Trophoblast cell (in vitro differentiated cells and primary cell): ENCODE measurements at regions not wholly inside any gene's neighbourhood (a gene's known extent, or its start where the extent isn't known, plus 50 kb on each side); places are given as distances from the start of the nearest gene placed in this dataset.

Experiments
- DNase-seq, 2 donors: peaks; one replicate each; pipeline ENCODE4 v3.0.0-alpha.2; 2016
- H2AFZ ChIP-seq: 2 replicates; pipeline ENCODE4 v1.6.1; 2013; ENCODE audit warnings: low read length, moderate library complexity, mild to moderate bottlenecking; ENCODE audit not compliant: insufficient read depth, poor library complexity
- H2AK5ac ChIP-seq: 2 replicates; pipeline ENCODE4 v1.6.1; 2013; ENCODE audit warnings: mild to moderate bottlenecking, low read length
- H2BK120ac ChIP-seq: 2 replicates; pipeline ENCODE4 v1.6.1; 2013; ENCODE audit warnings: low read length, mild to moderate bottlenecking, moderate library complexity; ENCODE audit not compliant: insufficient read depth, poor library complexity
- H2BK12ac ChIP-seq: 2 replicates; pipeline ENCODE4 v1.6.1; 2013; ENCODE audit warnings: mild to moderate bottlenecking, low read length, moderate library complexity
- H2BK5ac ChIP-seq: 2 replicates; pipeline ENCODE4 v1.6.1; 2013; ENCODE audit warnings: low read length, low read depth, moderate library complexity, mild to moderate bottlenecking; ENCODE audit not compliant: poor library complexity
- H3K14ac ChIP-seq: 2 replicates; pipeline ENCODE4 v1.6.1; 2013; ENCODE audit warnings: mild to moderate bottlenecking, low read length
- H3K18ac ChIP-seq: 2 replicates; pipeline ENCODE4 v1.6.1; 2013; ENCODE audit warnings: mild to moderate bottlenecking, low read length
- H3K23ac ChIP-seq: 2 replicates; pipeline ENCODE4 v1.6.1; 2013; ENCODE audit warnings: low read length
- H3K27ac ChIP-seq: 2 replicates; pipeline ENCODE4 v1.5.1; 2013; ENCODE audit warnings: low read depth, mild to moderate bottlenecking, inconsistent platforms, low read length, moderate library complexity
- H3K27me3 ChIP-seq: 2 replicates; pipeline ENCODE4 v1.6.1; 2013; ENCODE audit warnings: inconsistent platforms, mild to moderate bottlenecking, low read length, moderate library complexity; ENCODE audit not compliant: insufficient read depth
- H3K36me3 ChIP-seq, 2 experiments: 1 replicate in 1 of 2; 2 replicates in 1 of 2; pipeline ENCODE4 v1.6.1; 2013; ENCODE audit warnings: low read length in 2 of 2, mild to moderate bottlenecking in 2 of 2, moderate library complexity in 1 of 2; ENCODE audit not compliant: insufficient read depth in 2 of 2, control insufficient read depth in 1 of 2
- H3K4ac ChIP-seq: 2 replicates; pipeline ENCODE4 v1.6.1; 2013; ENCODE audit warnings: low read depth, mild to moderate bottlenecking, low read length, moderate library complexity
- H3K4me1 ChIP-seq, 2 experiments: 1 replicate in 1 of 2; 2 replicates in 1 of 2; pipeline ENCODE4 v1.6.1; 2013; ENCODE audit warnings: low read length in 2 of 2, mild to moderate bottlenecking in 2 of 2, moderate library complexity in 1 of 2; ENCODE audit not compliant: insufficient read depth in 2 of 2, control insufficient read depth in 1 of 2
- H3K4me2 ChIP-seq: 2 replicates; pipeline ENCODE4 v1.6.1; 2013; ENCODE audit warnings: inconsistent platforms, mild to moderate bottlenecking, low read length, moderate library complexity
- H3K4me3 ChIP-seq: 2 replicates; pipeline ENCODE4 v1.5.1; 2013; ENCODE audit warnings: mild to moderate bottlenecking, low read depth, low read length, inconsistent platforms
- H3K79me1 ChIP-seq: one replicate; pipeline ENCODE4 v1.6.1; 2013; ENCODE audit warnings: low read length
- H3K79me2 ChIP-seq: 2 replicates; pipeline ENCODE4 v1.6.1; 2013; ENCODE audit warnings: low read length, mild to moderate bottlenecking; ENCODE audit not compliant: control insufficient read depth, insufficient read depth, poor library complexity
- H3K9ac ChIP-seq: 2 replicates; pipeline ENCODE4 v1.6.1; 2013; ENCODE audit warnings: mild to moderate bottlenecking, low read length
- H3K9me3 ChIP-seq: 2 replicates; pipeline ENCODE4 v1.6.1; 2013; ENCODE audit warnings: low read depth, mild to moderate bottlenecking, control low read depth, inconsistent platforms, low read length; ENCODE audit not compliant: insufficient read depth
- H4K12ac ChIP-seq: 2 replicates; pipeline ENCODE4 v1.6.1; 2013; ENCODE audit warnings: low read depth, mild to moderate bottlenecking, low read length, moderate library complexity
- H4K8ac ChIP-seq: 2 replicates; pipeline ENCODE4 v1.6.1; 2013; ENCODE audit warnings: low read depth, mild to moderate bottlenecking, low read length, moderate library complexity
- H4K91ac ChIP-seq: one replicate; pipeline ENCODE4 v1.6.1; 2013; ENCODE audit warnings: low read depth, mild to moderate bottlenecking, low read length, moderate library complexity
- WGBS: extraction: QIAGEN DNeasy Blood & Tissue Kit; methylation state at CpG from one replicate; pipeline ENCODE4 v1.1.7; 2013; ENCODE audit warnings: missing lambda C conversion rate; ENCODE audit not compliant: insufficient read length, insufficient coverage; ENCODE audit errors: extremely low coverage; 5-methylcytosine and 5-hydroxymethylcytosine counted together

DNA sequence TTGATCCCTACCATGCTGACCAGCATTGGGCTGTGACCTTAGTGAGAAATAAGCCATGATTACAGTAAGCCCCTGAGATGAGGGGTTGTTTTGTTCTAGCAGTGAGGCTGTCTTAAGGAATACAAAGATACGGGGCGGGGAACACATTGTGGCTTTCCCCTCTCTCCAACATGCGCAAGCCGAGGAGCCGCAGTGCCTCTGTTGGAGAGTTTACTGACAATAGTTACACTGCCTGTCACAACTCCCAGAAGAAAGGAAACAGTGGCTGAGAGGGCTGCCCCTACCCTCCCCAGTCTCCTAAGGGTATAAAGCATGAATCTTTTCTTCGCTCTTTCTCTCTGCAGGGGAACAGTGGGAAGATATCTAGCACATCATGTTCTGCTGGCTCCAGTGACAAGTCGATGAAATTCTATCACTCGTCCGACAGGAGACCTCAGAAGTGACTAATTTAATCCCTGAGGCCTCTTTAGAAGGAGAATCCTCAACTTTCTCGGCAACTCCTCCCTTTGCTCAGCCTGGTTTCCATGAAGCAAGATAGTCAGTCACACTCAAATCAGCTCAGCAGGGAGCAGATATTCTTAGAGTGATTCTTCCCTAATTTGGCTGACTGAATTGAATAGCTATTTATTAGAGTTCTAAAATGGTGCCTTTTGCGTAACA, 409.0 kb upstream of the PROK2 start:
- Histone ChIP-seq H3K79me1 (no peaks in the 10 kb centered on the region), H3K14ac (no peak overlapping the region), H3K9ac (no peak overlapping the region), H3K4ac (no peak overlapping the region), H4K8ac (no peak overlapping the region), H3K23ac (no peak overlapping the region), H3K36me3 (no peaks in the 10 kb centered on the region), H4K91ac (no peak overlapping the region), H4K12ac (no peak overlapping the region), H2BK120ac (no peak overlapping the region), H3K4me1 (no peaks in the 10 kb centered on the region), H3K18ac (no peak overlapping the region), H3K79me2 (no peaks in the 10 kb centered on the region), H3K27me3 (no peaks in the 10 kb centered on the region), H3K27ac (no peak overlapping the region), H2AFZ (no peak overlapping the region), H3K4me3 (no peak overlapping the region), H2BK5ac (no peak overlapping the region), H2BK12ac (no peak overlapping the region), H2AK5ac (no peak overlapping the region), H3K9me3 (no peaks in the 10 kb centered on the region), H3K4me2 (no peak overlapping the region)
- WGBS, result no CpG with 5 or more reads among the region's 11 CpGs
- DNase-seq, result no peak

DNA sequence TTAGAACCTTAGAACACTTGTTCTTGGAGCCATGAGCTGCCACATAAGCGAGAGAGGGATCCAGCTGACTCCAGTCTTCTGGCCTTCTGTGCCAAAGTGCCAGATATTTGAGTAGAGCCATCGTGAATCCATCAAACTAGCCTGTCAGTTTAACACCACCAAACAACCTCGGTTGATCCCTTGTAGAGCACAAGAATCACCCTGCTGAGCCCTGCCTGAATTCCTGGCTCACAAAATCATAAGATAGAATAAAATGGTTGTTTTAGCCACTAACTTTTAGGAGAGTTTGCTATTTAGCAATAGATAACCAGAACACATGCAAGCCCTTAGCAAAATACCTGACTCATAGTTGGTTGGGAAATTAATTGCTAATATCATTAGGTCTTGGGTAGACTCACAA, 407.6 kb upstream of the PROK2 start:
- H3K14ac ChIP-seq, result no peak overlapping the region
- no peaks in the 10 kb centered on the region for H3K4me1 ChIP-seq
- H4K12ac ChIP-seq, result no peak overlapping the region
- no peak for DNase-seq
- H2AK5ac ChIP-seq, result no peak overlapping the region
- H3K4me2 ChIP-seq, result no peak overlapping the region
- no peaks in the 10 kb centered on the region for H3K79me2 ChIP-seq
- H2AFZ ChIP-seq, result no peak overlapping the region
- no peak overlapping the region for H3K4ac ChIP-seq
- H3K23ac ChIP-seq, result no peak overlapping the region
- H3K9me3 ChIP-seq, result no peaks in the 10 kb centered on the region
- no peak overlapping the region for H3K18ac ChIP-seq
- no peak overlapping the region for H4K8ac ChIP-seq
- H3K27ac ChIP-seq, result no peak overlapping the region
- H3K4me3 ChIP-seq, result no peak overlapping the region
- no CpG with 5 or more reads among the region's 3 CpGs for WGBS
- no peak overlapping the region for H3K9ac ChIP-seq
- no peaks in the 10 kb centered on the region for H3K79me1 ChIP-seq
- no peak overlapping the region for H2BK5ac ChIP-seq
- no peak overlapping the region for H2BK12ac ChIP-seq
- H3K27me3 ChIP-seq, result no peaks in the 10 kb centered on the region
- H2BK120ac ChIP-seq, result no peak overlapping the region
- H3K36me3 ChIP-seq, result no peaks in the 10 kb centered on the region
- no peak overlapping the region for H4K91ac ChIP-seq

DNA sequence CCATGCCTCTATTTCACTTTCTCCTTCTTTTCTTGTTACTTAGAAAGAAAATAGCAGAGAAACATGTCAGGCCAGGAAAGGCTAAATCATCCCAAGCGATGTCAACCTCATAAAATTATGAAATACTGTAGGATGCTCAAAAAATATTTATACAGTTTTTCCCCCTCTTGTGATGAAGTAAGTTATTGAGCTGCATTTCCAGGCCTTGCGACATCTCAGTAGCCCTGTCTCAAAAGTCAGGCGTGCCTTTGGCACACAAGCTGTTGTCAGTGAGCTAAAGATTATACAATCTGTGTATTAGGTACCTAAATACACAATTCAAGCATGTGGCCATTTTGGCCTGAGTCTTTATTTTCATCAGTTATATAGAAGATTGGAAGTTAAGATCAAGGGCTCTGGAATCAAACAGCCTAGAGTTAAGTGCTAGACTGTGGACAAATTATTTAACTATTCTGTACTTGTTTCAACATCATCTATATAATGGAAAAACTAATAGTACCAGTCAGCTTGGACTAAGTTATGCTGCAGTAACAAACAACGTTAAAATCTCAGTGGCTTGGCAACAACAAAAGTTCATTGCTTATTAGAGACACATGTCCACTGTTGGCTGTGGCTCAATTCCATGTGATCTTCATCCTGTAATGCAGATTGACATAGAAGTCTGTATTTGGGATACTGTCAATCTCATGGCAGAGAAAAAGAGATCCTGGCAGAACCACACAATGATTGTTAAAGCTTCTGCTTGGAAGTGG, 406.4 kb upstream of the PROK2 start:
- no CpG with 5 or more reads among the region's 4 CpGs for WGBS

DNA sequence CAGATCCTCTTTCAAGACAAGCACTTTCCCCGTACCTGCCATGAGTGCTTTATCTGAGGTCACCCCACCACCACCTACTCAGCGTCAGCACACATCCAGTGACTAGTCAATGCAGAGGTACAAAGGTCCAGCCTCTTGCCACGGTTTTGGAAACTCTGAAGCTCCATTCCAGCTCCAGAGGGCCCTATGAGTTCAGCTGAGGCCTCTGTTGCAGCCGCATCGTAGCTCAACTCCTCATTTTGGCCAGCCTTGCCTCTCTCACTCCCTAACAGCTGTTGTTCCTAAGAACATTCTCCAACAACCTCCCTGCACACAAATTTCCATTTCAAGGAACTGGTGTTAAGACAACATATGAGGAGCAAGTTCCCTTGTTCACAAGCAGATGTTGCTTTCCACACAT, 405.1 kb upstream of the PROK2 start:
- Histone ChIP-seq H3K14ac (no peak overlapping the region), H3K4me1 (no peaks in the 10 kb centered on the region), H3K4ac (no peak overlapping the region), H3K79me1 (no peaks in the 10 kb centered on the region), H2AFZ (no peak overlapping the region), H4K8ac (no peak overlapping the region), H3K27ac (no peak overlapping the region), H3K27me3 (no peaks in the 10 kb centered on the region), H2AK5ac (no peak overlapping the region), H3K18ac (no peak overlapping the region), H4K91ac (no peak overlapping the region), H3K79me2 (no peaks in the 10 kb centered on the region), H3K9ac (no peak overlapping the region), H3K4me2 (no peak overlapping the region), H3K9me3 (no peaks in the 10 kb centered on the region), H2BK120ac (no peak overlapping the region), H4K12ac (no peak overlapping the region), H2BK12ac (no peak overlapping the region), H3K4me3 (no peak overlapping the region), H3K36me3 (no peaks in the 10 kb centered on the region), H2BK5ac (no peak overlapping the region), H3K23ac (no peak overlapping the region)
- no CpG with 5 or more reads among the region's 5 CpGs for WGBS
- no peak for DNase-seq

More for the DNA sequence above, 406.4 kb upstream of the PROK2 start:
- Histone ChIP-seq H2BK120ac (no peak overlapping the region), H3K27ac (no peak overlapping the region), H3K9me3 (no peaks in the 10 kb centered on the region), H4K12ac (no peak overlapping the region), H3K4me1 (no peaks in the 10 kb centered on the region), H2AFZ (no peak overlapping the region), H3K79me1 (no peaks in the 10 kb centered on the region), H3K4me2 (no peak overlapping the region), H3K18ac (no peak overlapping the region), H3K36me3 (no peaks in the 10 kb centered on the region), H3K27me3 (no peaks in the 10 kb centered on the region), H2BK5ac (no peak overlapping the region), H2AK5ac (no peak overlapping the region), H2BK12ac (no peak overlapping the region), H4K8ac (no peak overlapping the region), H3K9ac (no peak overlapping the region), H3K14ac (no peak overlapping the region), H3K79me2 (no peaks in the 10 kb centered on the region), H3K23ac (no peak overlapping the region), H3K4me3 (no peak overlapping the region), H4K91ac (no peak overlapping the region), H3K4ac (no peak overlapping the region)
- DNase-seq, result no peak
